OCI-LY1 (cell line): ENCODE measurements at regions not wholly inside any gene's neighbourhood (a gene's known extent, or its start where the extent isn't known, plus 50 kb on each side); places are given as distances from the start of the nearest gene placed in this dataset.

Experiments used
- CTCF ChIP-seq: fragments of 200-600 bp; sonication (generic), shearing (Covaris generic); IDR thresholded peaks from 2 replicates; pipeline ENCODE4 v1.5.1; 2017; ENCODE audit warnings: mild to moderate bottlenecking, antibody characterized with exemption, low read length, moderate library complexity, mixed read lengths
- EZH2 ChIP-seq: fragments of 200-600 bp; sonication (generic), shearing (Covaris generic); IDR thresholded peaks from 2 replicates; pipeline ENCODE4 v1.8.0; 2017; ENCODE audit warnings: borderline replicate concordance, mixed run types, mild to moderate bottlenecking, antibody characterized with exemption, low read length, moderate library complexity, mixed read lengths

DNA sequence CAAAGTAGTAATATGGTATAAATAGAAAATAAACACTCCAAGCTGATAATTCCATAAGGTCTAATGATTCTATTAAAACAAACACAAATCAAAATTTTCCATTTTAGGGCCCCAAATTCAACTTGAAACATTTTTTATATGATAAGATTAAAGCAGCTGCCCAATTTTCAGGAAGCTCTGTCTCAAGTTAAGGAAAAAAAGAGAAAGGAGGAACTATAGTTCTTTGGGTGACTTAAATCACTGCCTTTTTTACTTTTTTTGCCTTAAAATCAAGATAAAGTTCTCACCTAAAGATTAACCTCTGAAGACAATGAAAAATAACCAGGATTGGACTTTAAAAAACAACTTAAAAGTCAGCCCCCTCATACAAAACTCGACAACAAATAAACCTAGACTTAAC is 76.0 kb upstream of the IFNE start:
- no peak for TF ChIP-seq CTCF
- no peak for TF ChIP-seq EZH2
